ENCODE measurements at regions not wholly inside any gene's neighbourhood (a gene's known extent, or its start where the extent isn't known, plus 50 kb on each side); places are given as distances from the start of the nearest gene placed in this dataset.

- TF ChIP-seq CTCF (conservative IDR thresholded peaks at IDR 0.05) = no peak
These were observed 67.9 kb upstream of the PIK3R1 start for GRCh38 chr5:68147659-68148058.

GRCh38 chr5:68141494-68141893, 74.1 kb upstream of the PIK3R1 start:
- TF ChIP-seq CTCF (conservative IDR thresholded peaks at IDR 0.05) = no peak
- H3K27ac ChIP-seq = no peak overlapping the region

More at GRCh38 chr5:68147659-68148058, 67.9 kb upstream of the PIK3R1 start:
- H3K27ac ChIP-seq = no peak overlapping the region

- H3K27ac ChIP-seq = no peak overlapping the region
- TF ChIP-seq CTCF (conservative IDR thresholded peaks at IDR 0.05) = no peak
These were observed 74.8 kb upstream of the PIK3R1 start for GRCh38 chr5:68140763-68141162.

- TF ChIP-seq CTCF (conservative IDR thresholded peaks at IDR 0.05) = no peak
These were observed 75.7 kb upstream of the PIK3R1 start for GRCh38 chr5:68139611-68140441.

GRCh38 chr5:68137511-68138140, 77.9 kb upstream of the PIK3R1 start:
- H3K27ac ChIP-seq = no peak overlapping the region; the same call in 1 of the 2 replicates
- no peak for TF ChIP-seq CTCF (conservative IDR thresholded peaks at IDR 0.05)

More at GRCh38 chr5:68139611-68140441, 75.7 kb upstream of the PIK3R1 start:
- no peak overlapping the region for H3K27ac ChIP-seq

GRCh38 chr5:68134669-68135313, 80.8 kb upstream of the PIK3R1 start:
- TF ChIP-seq CTCF (conservative IDR thresholded peaks at IDR 0.05) = no peak
- H3K27ac ChIP-seq = peak overlapping the region; percentile 96

- peak; percentile 16; the same call in 1 of the 2 replicates for TF ChIP-seq CTCF (conservative IDR thresholded peaks at IDR 0.05)
- H3K27ac ChIP-seq = peak overlapping the region; percentile 96
These were observed 81.4 kb upstream of the PIK3R1 start for GRCh38 chr5:68134033-68134668.

All from VCaP (cell line).